SK-N-SH (cell line): ENCODE measurements at regions not wholly inside any gene's neighbourhood (a gene's known extent, or its start where the extent isn't known, plus 50 kb on each side); places are given as distances from the start of the nearest gene placed in this dataset.

Experiments
- CTCF ChIA-PET: fragments of 300-600, 350-600 bp; formaldehyde crosslinking; extraction: SDS; loops from one replicate; lab custom pipeline; 2021; lab: Yijun Ruan, JAX
- POLR2A ChIA-PET: fragments of 350-600 bp; sonication (Branson Sonifier 250); formaldehyde crosslinking; extraction: SDS; loops from one replicate; lab custom pipeline; 2020; ENCODE audit warnings: antibody characterized with exemption, inconsistent platforms; lab: Yijun Ruan, JAX
- DNase-seq: peaks from one replicate; pipeline ENCODE4 v3.0.0; 2012
- H2AFZ ChIP-seq: fragments of 200-600 bp; sonication (generic); 2 replicates; pipeline ENCODE4 v1.8.1; 2016; ENCODE audit warnings: antibody characterized with exemption, mild to moderate bottlenecking, low read depth
- H3F3A ChIP-seq: fragments of 200-600 bp; sonication (generic); replicated peaks from 2 replicates; pipeline ENCODE3; 2016; ENCODE audit warnings: antibody characterized with exemption, mild to moderate bottlenecking; ENCODE audit not compliant: insufficient read depth
- H3K27ac ChIP-seq, 2 experiments: fragments of 200-500 bp in 1 of 2; fragments of 200-600 bp in 1 of 2; sonication (Bioruptor generic) in 1 of 2; sonication (generic), shearing (Covaris generic) in 1 of 2; 2 replicates each; pipeline versions ENCODE4 v1.5.1 to v1.6.1; 2014 to 2016; ENCODE audit warnings: low read depth in 2 of 2, inconsistent platforms in 1 of 2, low read length in 1 of 2, mild to moderate bottlenecking in 1 of 2, mixed read lengths in 1 of 2
- H3K27me3 ChIP-seq: fragments of 200-600 bp; sonication (generic), shearing (Covaris generic); 2 replicates; pipeline ENCODE4 v1.6.1; 2016; ENCODE audit warnings: mixed run types; ENCODE audit not compliant: insufficient read depth
- H3K36me3 ChIP-seq, 2 experiments: fragments of 200-500 bp in 1 of 2; fragments of 200-600 bp in 1 of 2; sonication (Bioruptor generic) in 1 of 2; sonication (generic) in 1 of 2; replicated peaks in 1 of 2; 2 replicates each; pipeline versions ENCODE3 to v1.5.1; 2014 to 2016; ENCODE audit warnings: low read length in 1 of 2, mild to moderate bottlenecking in 1 of 2; ENCODE audit not compliant: insufficient read depth in 2 of 2, control insufficient read depth in 1 of 2
- H3K4me1 ChIP-seq, 2 experiments: fragments of 200-500 bp in 1 of 2; fragments of 200-600 bp in 1 of 2; sonication (Bioruptor generic) in 1 of 2; sonication (generic), shearing (Covaris generic) in 1 of 2; 2 replicates each; pipeline versions ENCODE4 v1.5.1 to v1.6.1; 2014 to 2016; ENCODE audit warnings: low read depth in 1 of 2, low read length in 1 of 2, mixed run types in 1 of 2; ENCODE audit not compliant: insufficient read depth in 2 of 2, control insufficient read depth in 1 of 2
- H3K4me2 ChIP-seq: fragments of 200-600 bp; sonication (generic), shearing (Covaris generic); 2 replicates; pipeline ENCODE4 v1.6.1; 2017; ENCODE audit warnings: mixed run types
- H3K4me3 ChIP-seq, 2 experiments: fragments of 200-500 bp in 1 of 2; fragments of 200-600 bp in 1 of 2; sonication (Bioruptor generic) in 1 of 2; sonication (generic), shearing (Covaris generic) in 1 of 2; 2 replicates each; pipeline versions ENCODE4 v1.5.1 to v1.8.1; 2014 to 2016; ENCODE audit warnings: low read depth in 2 of 2, inconsistent platforms in 1 of 2, low read length in 1 of 2, mild to moderate bottlenecking in 1 of 2, mixed read lengths in 1 of 2, moderate library complexity in 1 of 2
- H3K79me2 ChIP-seq: fragments of 200-600 bp; sonication (generic); 2 replicates; pipeline ENCODE4 v1.8.1; 2017; ENCODE audit warnings: mild to moderate bottlenecking; ENCODE audit not compliant: insufficient read depth
- H3K9ac ChIP-seq: fragments of 200-600 bp; sonication (generic); 2 replicates; pipeline ENCODE4 v1.6.1; 2017; ENCODE audit warnings: mixed run types
- H3K9me2 ChIP-seq: fragments of 200-600 bp; sonication (generic); 2 replicates; pipeline ENCODE4 v1.6.1; 2017; ENCODE audit warnings: mixed run types
- H3K9me3 ChIP-seq: fragments of 200-600 bp; sonication (generic); 2 replicates; pipeline ENCODE4 v1.6.1; 2017; ENCODE audit warnings: mixed run types, mild to moderate bottlenecking, moderate library complexity
- H4K20me1 ChIP-seq: fragments of 200-600 bp; sonication (generic); 2 replicates; pipeline ENCODE4 v1.6.1; 2017; ENCODE audit warnings: mild to moderate bottlenecking, mixed run types; ENCODE audit not compliant: insufficient read depth
- EP300 ChIP-seq, 2 experiments: IDR thresholded peaks; 2 replicates each; pipeline versions ENCODE4 v1.4.0 to v1.6.1; 2012; ENCODE audit warnings: borderline replicate concordance in 1 of 2, low read depth in 1 of 2, low read length in 1 of 2
- EZH2phosphoT487 ChIP-seq: fragments of 200-600 bp; sonication (generic); IDR thresholded peaks from 2 replicates; pipeline ENCODE4 v1.6.1; 2017; ENCODE audit warnings: low read depth, mixed run types, mild to moderate bottlenecking, antibody characterized with exemption, moderate library complexity, borderline replicate concordance
- FOSL2 ChIP-seq: IDR thresholded peaks from 2 replicates; pipeline ENCODE4 v1.4.0; 2012; ENCODE audit warnings: low read depth, mild to moderate bottlenecking, moderate library complexity, borderline replicate concordance
- FOXJ3 ChIP-seq: sonication (generic); formaldehyde crosslinking; IDR thresholded peaks from 2 replicates; pipeline ENCODE4 v1.5.1; 2020; ENCODE audit warnings: mild to moderate bottlenecking, missing genetic modification reagents
- GABPA ChIP-seq: IDR thresholded peaks from 2 replicates; pipeline ENCODE4 v1.4.0; 2012; ENCODE audit warnings: low read depth, mild to moderate bottlenecking
- JUND ChIP-seq: IDR thresholded peaks from 2 replicates; pipeline ENCODE4 v1.4.0; 2012
- MEF2A ChIP-seq: IDR thresholded peaks from 2 replicates; pipeline ENCODE4 v1.4.0; 2012; ENCODE audit warnings: low read depth, borderline replicate concordance
- MXI1 ChIP-seq: IDR thresholded peaks from 2 replicates; pipeline ENCODE4 v1.6.1; 2012; ENCODE audit warnings: mild to moderate bottlenecking, low read depth, low read length, improper control_type of control experiment
- NRF1 ChIP-seq: IDR thresholded peaks from 2 replicates; pipeline ENCODE4 v1.6.1; 2012; ENCODE audit warnings: low read depth, mild to moderate bottlenecking, low read length
- POLR2AphosphoS5 ChIP-seq: IDR thresholded peaks from 2 replicates; pipeline ENCODE4 v1.6.1; 2012; ENCODE audit warnings: low read depth, low read length
- RCOR1 ChIP-seq: fragments of 150-350 bp; IDR thresholded peaks from 2 replicates; pipeline ENCODE4 v1.6.1; 2017; ENCODE audit warnings: antibody characterized with exemption, low read length
- RFX5 ChIP-seq: IDR thresholded peaks from 2 replicates; pipeline ENCODE4 v1.6.1; 2012; ENCODE audit warnings: mild to moderate bottlenecking, improper control_type of control experiment, low read length
- SIN3A ChIP-seq: IDR thresholded peaks from 2 replicates; pipeline ENCODE4 v1.6.1; 2012; ENCODE audit warnings: low read depth, mild to moderate bottlenecking, low read length, moderate library complexity, borderline replicate concordance
- TCF12 ChIP-seq: IDR thresholded peaks from 2 replicates; pipeline ENCODE4 v1.4.0; 2012
- TEAD4 ChIP-seq: IDR thresholded peaks from 2 replicates; pipeline ENCODE4 v1.4.0; 2012; ENCODE audit warnings: mild to moderate bottlenecking, borderline replicate concordance; ENCODE audit not compliant: insufficient read depth
- USF2 ChIP-seq: fragments of 150-350 bp; IDR thresholded peaks from 2 replicates; pipeline ENCODE4 v1.6.1; 2017; ENCODE audit warnings: antibody characterized with exemption, low read length, low read depth, borderline replicate concordance
- WGBS: methylation state at CpG from one replicate; pipeline ENCODE4 v1.1.6; 2017; ENCODE audit warnings: low lambda C conversion rate; 5-methylcytosine and 5-hydroxymethylcytosine counted together
- TF ChIP-seq, protein P1 (sequence below): IDR thresholded peaks from 2 replicates; pipeline ENCODE4 v1.4.0; 2012; ENCODE audit warnings: low read depth, borderline replicate concordance
- TF ChIP-seq, protein P2 (sequence below): IDR thresholded peaks from 2 replicates; pipeline ENCODE4 v1.6.1; 2012; ENCODE audit warnings: mild to moderate bottlenecking, low read depth, low read length, moderate library complexity

DNA sequence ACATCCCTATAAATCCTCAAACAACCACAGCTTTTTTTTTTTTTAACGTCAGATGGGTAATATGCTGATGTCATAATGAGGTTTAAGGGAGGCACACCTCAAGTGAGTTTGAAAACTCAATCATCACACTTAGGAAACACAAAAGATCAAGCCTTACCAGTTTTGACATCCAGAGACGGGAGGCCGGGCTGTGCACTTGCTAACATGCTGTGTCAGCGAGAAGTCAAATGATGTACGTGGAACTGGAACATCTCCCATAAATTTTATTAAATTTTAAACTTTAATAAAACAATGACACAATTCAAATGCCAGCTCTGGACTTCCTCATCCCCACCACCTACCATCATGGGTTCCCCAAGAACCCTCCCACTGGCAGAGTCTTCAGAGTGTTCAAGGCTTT, 117.6 kb downstream of the C5orf15 start:
- no peak overlapping the region for H2AFZ ChIP-seq
- WGBS, result 62% methylated on average over 5 of the region's 5 CpGs

More for the DNA sequence above, 117.6 kb downstream of the C5orf15 start:
- Histone ChIP-seq H3K4me3 (no peak overlapping the region), H3K27me3 (no peaks in the 10 kb centered on the region), H3K9ac (no peak overlapping the region), H3K27ac (no peak overlapping the region), H4K20me1 (no peaks in the 10 kb centered on the region), H3K9me2 (no peaks in the 10 kb centered on the region), H3K4me1 (no peaks in the 10 kb centered on the region; a peak in 1 of 4 replicates), H3K36me3 (no peaks in the 10 kb centered on the region), H3K79me2 (no peaks in the 10 kb centered on the region)
- DNase-seq, result no peak
- POLR2A ChIA-PET, result no interaction called here
- TF ChIP-seq MXI1 (no peak), RCOR1 (no peak), USF2 (no peak), MEF2A (no peak), FOXJ3 (CRISPR knock-in tag) (no peak), GABPA (no peak), FOSL2 (no peak), EP300 (IDR thresholded peaks at IDR 0.05; ENCODE audit: borderline replicate concordance in 1 of 2, low read depth in 1 of 2, low read length in 1 of 2) (no peak), JUND (no peak), EZH2phosphoT487 (no peak), RFX5 (no peak), TCF12 (no peak), TEAD4 (no peak), SIN3A (no peak), NRF1 (no peak), POLR2AphosphoS5 (no peak)
- TF ChIP-seq, protein P1, sequence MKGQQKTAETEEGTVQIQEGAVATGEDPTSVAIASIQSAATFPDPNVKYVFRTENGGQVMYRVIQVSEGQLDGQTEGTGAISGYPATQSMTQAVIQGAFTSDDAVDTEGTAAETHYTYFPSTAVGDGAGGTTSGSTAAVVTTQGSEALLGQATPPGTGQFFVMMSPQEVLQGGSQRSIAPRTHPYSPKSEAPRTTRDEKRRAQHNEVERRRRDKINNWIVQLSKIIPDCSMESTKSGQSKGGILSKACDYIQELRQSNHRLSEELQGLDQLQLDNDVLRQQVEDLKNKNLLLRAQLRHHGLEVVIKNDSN, result no peak
- TF ChIP-seq, protein P2, sequence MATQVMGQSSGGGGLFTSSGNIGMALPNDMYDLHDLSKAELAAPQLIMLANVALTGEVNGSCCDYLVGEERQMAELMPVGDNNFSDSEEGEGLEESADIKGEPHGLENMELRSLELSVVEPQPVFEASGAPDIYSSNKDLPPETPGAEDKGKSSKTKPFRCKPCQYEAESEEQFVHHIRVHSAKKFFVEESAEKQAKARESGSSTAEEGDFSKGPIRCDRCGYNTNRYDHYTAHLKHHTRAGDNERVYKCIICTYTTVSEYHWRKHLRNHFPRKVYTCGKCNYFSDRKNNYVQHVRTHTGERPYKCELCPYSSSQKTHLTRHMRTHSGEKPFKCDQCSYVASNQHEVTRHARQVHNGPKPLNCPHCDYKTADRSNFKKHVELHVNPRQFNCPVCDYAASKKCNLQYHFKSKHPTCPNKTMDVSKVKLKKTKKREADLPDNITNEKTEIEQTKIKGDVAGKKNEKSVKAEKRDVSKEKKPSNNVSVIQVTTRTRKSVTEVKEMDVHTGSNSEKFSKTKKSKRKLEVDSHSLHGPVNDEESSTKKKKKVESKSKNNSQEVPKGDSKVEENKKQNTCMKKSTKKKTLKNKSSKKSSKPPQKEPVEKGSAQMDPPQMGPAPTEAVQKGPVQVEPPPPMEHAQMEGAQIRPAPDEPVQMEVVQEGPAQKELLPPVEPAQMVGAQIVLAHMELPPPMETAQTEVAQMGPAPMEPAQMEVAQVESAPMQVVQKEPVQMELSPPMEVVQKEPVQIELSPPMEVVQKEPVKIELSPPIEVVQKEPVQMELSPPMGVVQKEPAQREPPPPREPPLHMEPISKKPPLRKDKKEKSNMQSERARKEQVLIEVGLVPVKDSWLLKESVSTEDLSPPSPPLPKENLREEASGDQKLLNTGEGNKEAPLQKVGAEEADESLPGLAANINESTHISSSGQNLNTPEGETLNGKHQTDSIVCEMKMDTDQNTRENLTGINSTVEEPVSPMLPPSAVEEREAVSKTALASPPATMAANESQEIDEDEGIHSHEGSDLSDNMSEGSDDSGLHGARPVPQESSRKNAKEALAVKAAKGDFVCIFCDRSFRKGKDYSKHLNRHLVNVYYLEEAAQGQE, result no peak
- TF ChIP-seq, all 33 proteins: peak for 0
- H3K9me3 ChIP-seq, result no peaks in the 10 kb centered on the region
- H3F3A ChIP-seq, result no peaks in the 10 kb centered on the region
- no peak overlapping the region for H3K4me2 ChIP-seq
- CTCF ChIA-PET, result interaction anchor here (1.4 kb wide), 1 partner anchor 18 kb away, joined by 7 read pairs; no protein-coding TSS in a partner anchor
